ENCODE measurements at regions not wholly inside any gene's neighbourhood (a gene's known extent, or its start where the extent isn't known, plus 50 kb on each side); places are given as distances from the start of the nearest gene placed in this dataset.

- Histone ChIP-seq H3K4me1 (no peaks in the 10 kb centered on the region), H3K9ac (ENCODE audit: low read depth in 2 of 2, low read length in 2 of 2) (no peak overlapping the region), H3K27me3 (no peaks in the 10 kb centered on the region), H3K4me3 (no peak overlapping the region), H3K27ac (no peak overlapping the region), H3K9me3 (no peaks in the 10 kb centered on the region), H3K36me3 (no peaks in the 10 kb centered on the region)
- no peak for DNase-seq
- TF ChIP-seq CTCF (IDR thresholded peaks at IDR 0.05) = no peak
- intact Hi-C loops (cut with DNase I) = no loop called here
Observed at GRCh38 chr12:42853370-42854140, 264.0 kb upstream of the PRICKLE1 start.

DNA sequence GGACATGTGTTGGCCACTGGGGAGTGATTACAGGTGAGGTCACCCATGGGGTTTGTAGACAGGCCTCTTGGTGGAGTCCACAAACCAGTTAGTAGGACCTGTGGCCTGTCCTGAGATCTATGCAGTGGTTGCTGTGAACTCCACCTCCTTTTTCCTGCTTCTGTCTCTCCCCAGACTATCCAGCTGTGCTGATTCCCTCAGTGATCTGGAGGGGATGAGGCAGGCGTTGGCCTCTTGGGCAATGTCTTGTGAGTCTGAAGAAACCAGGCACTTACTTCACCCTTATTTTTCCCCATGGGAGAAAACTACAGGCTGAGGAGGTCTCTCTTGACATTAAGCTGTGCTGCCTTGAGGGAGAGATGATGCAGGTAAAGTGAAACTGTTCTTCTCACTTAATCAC lies 257.2 kb upstream of the PRICKLE1 start:
- intact Hi-C loops (cut with DNase I) = no loop called here
- no peak for TF ChIP-seq CTCF (IDR thresholded peaks at IDR 0.05)
- no peaks in the 10 kb centered on the region for H3K9me3 ChIP-seq
- no peak for DNase-seq
- no peak overlapping the region for H3K27ac ChIP-seq
- H3K27me3 ChIP-seq = no peaks in the 10 kb centered on the region
- no peak overlapping the region for H3K9ac ChIP-seq (ENCODE audit: low read depth in 2 of 2, low read length in 2 of 2)
- H3K4me1 ChIP-seq = no peaks in the 10 kb centered on the region
- H3K36me3 ChIP-seq = no peaks in the 10 kb centered on the region
- no peak overlapping the region for H3K4me3 ChIP-seq

GRCh38 chr12:42834062-42834461 lies 244.5 kb upstream of the PRICKLE1 start:
- intact Hi-C loops (cut with DNase I) = no loop called here
- H3K27me3 ChIP-seq = no peaks in the 10 kb centered on the region
- TF ChIP-seq CTCF (IDR thresholded peaks at IDR 0.05) = no peak
- H3K36me3 ChIP-seq = no peaks in the 10 kb centered on the region
- no peaks in the 10 kb centered on the region for H3K9me3 ChIP-seq
- no peaks in the 10 kb centered on the region for H3K4me1 ChIP-seq
- no peak overlapping the region for H3K9ac ChIP-seq (ENCODE audit: low read depth in 2 of 2, low read length in 2 of 2)
- H3K4me3 ChIP-seq = no peak overlapping the region
- H3K27ac ChIP-seq = no peak overlapping the region
- no peak for DNase-seq

- DNase-seq = no peak
Observed at GRCh38 chr12:42828836-42829235, 239.3 kb upstream of the PRICKLE1 start.

DNA sequence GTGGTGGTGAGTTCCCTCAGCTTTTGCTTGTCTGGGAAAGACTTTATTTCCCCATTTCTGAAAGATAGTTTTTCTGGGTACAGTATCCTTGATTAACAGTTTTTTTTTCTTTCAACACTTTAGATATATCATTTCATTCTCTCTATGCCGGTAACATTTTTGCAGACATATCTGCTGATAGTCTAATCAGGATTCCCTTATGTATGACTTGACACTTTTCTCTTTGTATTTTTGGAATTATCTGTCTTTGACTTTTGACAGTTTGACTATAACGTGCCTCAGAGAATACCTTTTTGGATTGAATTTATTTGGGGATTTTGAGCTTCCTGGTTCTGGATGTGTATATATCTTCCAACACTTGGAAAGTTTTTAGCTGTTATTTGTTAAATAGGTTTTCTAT lies 234.8 kb upstream of the PRICKLE1 start:
- Histone ChIP-seq H3K9ac (ENCODE audit: low read depth in 2 of 2, low read length in 2 of 2) (no peak overlapping the region), H3K27ac (no peak overlapping the region), H3K27me3 (no peaks in the 10 kb centered on the region), H3K4me3 (no peak overlapping the region), H3K4me1 (no peaks in the 10 kb centered on the region), H3K9me3 (peaks cover 4% of the 10 kb centered on the region), H3K36me3 (no peaks in the 10 kb centered on the region)
- no peak for DNase-seq
- intact Hi-C loops (cut with DNase I) = no loop called here
- no peak for TF ChIP-seq CTCF (IDR thresholded peaks at IDR 0.05)

More at GRCh38 chr12:42828836-42829235, 239.3 kb upstream of the PRICKLE1 start:
- Histone ChIP-seq H3K9me3 (peaks cover 4% of the 10 kb centered on the region), H3K36me3 (no peaks in the 10 kb centered on the region), H3K9ac (ENCODE audit: low read depth in 2 of 2, low read length in 2 of 2) (no peak overlapping the region), H3K27ac (no peak overlapping the region), H3K4me1 (no peaks in the 10 kb centered on the region), H3K27me3 (no peaks in the 10 kb centered on the region), H3K4me3 (no peak overlapping the region)
- intact Hi-C loops (cut with DNase I) = no loop called here
- TF ChIP-seq CTCF (IDR thresholded peaks at IDR 0.05) = no peak
